OCI-LY1 (cell line): ENCODE measurements at regions not wholly inside any gene's neighbourhood (a gene's known extent, or its start where the extent isn't known, plus 50 kb on each side); places are given as distances from the start of the nearest gene placed in this dataset.

ENCODE experiments used
- CTCF ChIP-seq: fragments of 200-600 bp; sonication (generic), shearing (Covaris generic); IDR thresholded peaks from 2 replicates; pipeline ENCODE4 v1.5.1; 2017; ENCODE audit warnings: mild to moderate bottlenecking, antibody characterized with exemption, low read length, moderate library complexity, mixed read lengths
- EZH2 ChIP-seq: fragments of 200-600 bp; sonication (generic), shearing (Covaris generic); IDR thresholded peaks from 2 replicates; pipeline ENCODE4 v1.8.0; 2017; ENCODE audit warnings: borderline replicate concordance, mixed run types, mild to moderate bottlenecking, antibody characterized with exemption, low read length, moderate library complexity, mixed read lengths

DNA sequence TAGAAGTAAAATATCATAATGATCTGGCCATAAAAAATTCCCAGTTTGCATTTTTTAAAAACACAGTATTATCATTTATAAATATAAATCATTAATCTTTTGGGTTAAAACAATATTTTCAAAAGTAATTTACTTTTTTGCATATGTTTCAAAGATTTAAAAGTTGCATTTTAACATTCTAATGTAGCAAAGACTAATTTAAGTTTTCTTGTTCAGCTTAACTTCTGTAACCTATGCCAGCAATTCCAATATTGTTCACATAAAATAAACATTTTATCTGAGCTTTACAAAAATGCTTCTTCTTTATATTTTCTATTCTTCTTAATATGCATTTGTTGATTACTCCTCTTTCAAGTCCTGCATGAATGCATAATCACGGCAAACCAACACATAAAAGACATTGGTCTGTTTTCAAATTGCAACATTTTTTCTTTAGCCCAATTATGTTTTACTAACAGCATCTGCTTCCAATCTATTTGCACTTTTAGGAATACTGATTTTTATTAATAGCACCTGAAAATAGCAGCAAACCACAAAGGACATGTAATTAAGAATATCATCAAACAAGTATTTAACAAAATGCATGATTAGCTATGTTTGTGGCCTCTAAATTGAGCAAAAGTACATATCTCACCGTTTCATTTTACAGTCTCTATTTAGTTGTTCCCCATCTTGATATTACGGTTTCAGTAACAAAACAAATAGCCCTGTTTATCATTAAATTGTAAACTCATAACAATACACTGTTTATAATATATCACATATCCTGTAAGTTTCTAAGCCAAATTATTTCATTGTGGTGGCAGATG, 286.9 kb upstream of the NFE2L3 start:
- TF ChIP-seq EZH2 (no peak), CTCF (no peak)
